CD14-positive monocyte (primary cell): ENCODE measurements at regions not wholly inside any gene's neighbourhood (a gene's known extent, or its start where the extent isn't known, plus 50 kb on each side); places are given as distances from the start of the nearest gene placed in this dataset.

Experiments used
- DNase-seq, 3 donors: peaks; one replicate each; pipeline ENCODE4 v3.0.0-alpha.2; 2011 to 2022
- H2AFZ ChIP-seq: 2 replicates; pipeline ENCODE4 v1.6.0; 2012; ENCODE audit warnings: mild to moderate bottlenecking, low read depth, low read length, inconsistent platforms; ENCODE audit not compliant: insufficient read depth, poor library complexity, severe bottlenecking
- H3K27ac ChIP-seq, 2 donors: 1 replicate in 1 of 2; 2 replicates in 1 of 2; pipeline ENCODE4 v1.5.1; 2012 to 2013; ENCODE audit warnings: low read length in 2 of 2, control low read depth in 1 of 2, inconsistent platforms in 1 of 2, low read depth in 1 of 2, mild to moderate bottlenecking in 1 of 2
- H3K27me3 ChIP-seq, 2 donors: one replicate each; pipeline versions ENCODE4 v1.6.0 to v1.6.1; 2011 to 2013; ENCODE audit warnings: low read length in 2 of 2; ENCODE audit not compliant: control insufficient read depth in 2 of 2, insufficient read depth in 2 of 2
- H3K36me3 ChIP-seq, 2 donors: replicated peaks in 1 of 2; 1 replicate in 1 of 2; 2 replicates in 1 of 2; pipeline versions ENCODE4 v1.5.1 to v1.6.1; 2012 to 2013; ENCODE audit warnings: low read length in 2 of 2, control low read depth in 1 of 2, inconsistent platforms in 1 of 2, mild to moderate bottlenecking in 1 of 2; ENCODE audit not compliant: insufficient read depth in 2 of 2, control insufficient read depth in 1 of 2
- H3K4me1 ChIP-seq, 2 donors: 1 replicate in 1 of 2; 2 replicates in 1 of 2; pipeline versions ENCODE4 v1.5.1 to v1.6.1; 2012 to 2013; ENCODE audit warnings: low read length in 2 of 2, control low read depth in 1 of 2, inconsistent platforms in 1 of 2, mild to moderate bottlenecking in 1 of 2, moderate library complexity in 1 of 2; ENCODE audit not compliant: insufficient read depth in 2 of 2, control insufficient read depth in 1 of 2
- H3K4me2 ChIP-seq: replicated peaks from 2 replicates; pipeline ENCODE3; 2012; ENCODE audit warnings: low read length, moderate library complexity, mild to moderate bottlenecking; ENCODE audit not compliant: poor library complexity, severe bottlenecking; ENCODE audit errors: extremely low read depth
- H3K4me3 ChIP-seq, 3 experiments: fragments of 200-600 bp in 1 of 3; sonication (generic) in 1 of 3; replicated peaks in 1 of 3; 1 replicate in 2 of 3; 2 replicates in 1 of 3; pipeline ENCODE4 v1.5.1; 2011 to 2013; ENCODE audit warnings: low read length in 3 of 3, mild to moderate bottlenecking in 3 of 3, control low read depth in 2 of 3, low read depth in 2 of 3, inconsistent platforms in 1 of 3, moderate library complexity in 1 of 3
- H3K79me2 ChIP-seq: 2 replicates; pipeline ENCODE4 v1.6.0; 2012; ENCODE audit warnings: mild to moderate bottlenecking, control low read depth, inconsistent platforms, low read length, moderate library complexity; ENCODE audit not compliant: insufficient read depth
- H3K9ac ChIP-seq: 2 replicates; pipeline ENCODE4 v1.6.0; 2017; ENCODE audit warnings: low read length, mild to moderate bottlenecking; ENCODE audit not compliant: insufficient read depth, poor library complexity, severe bottlenecking
- H3K9me3 ChIP-seq, 2 donors: replicated peaks in 1 of 2; 1 replicate in 1 of 2; 2 replicates in 1 of 2; pipeline versions ENCODE4 v1.5.1 to v1.6.1; 2012 to 2013; ENCODE audit warnings: low read length in 2 of 2, control low read depth in 1 of 2; ENCODE audit not compliant: control insufficient read depth in 1 of 2, insufficient read depth in 1 of 2
- H4K20me1 ChIP-seq: 2 replicates; pipeline ENCODE4 v1.6.0; 2012; ENCODE audit warnings: mild to moderate bottlenecking, low read length, control low read depth, moderate library complexity; ENCODE audit not compliant: insufficient read depth
- H3K27ac Mint-ChIP-seq, 7 donors: one replicate each; pipeline ENCODE4 v1.8.0; 2020; ENCODE audit warnings: mild to moderate bottlenecking in 7 of 7, mixed read lengths in 7 of 7, moderate library complexity in 6 of 7, inconsistent platforms in 2 of 7
- H3K27me3 Mint-ChIP-seq, 3 donors: one replicate each; pipeline ENCODE4 v1.8.0; 2021 to 2022; ENCODE audit warnings: low read depth in 3 of 3, mild to moderate bottlenecking in 3 of 3, mixed read lengths in 3 of 3, moderate library complexity in 3 of 3, inconsistent platforms in 1 of 3
- H3K36me3 Mint-ChIP-seq, 2 donors: one replicate each; pipeline ENCODE4 v1.8.0; 2020; ENCODE audit warnings: mixed read lengths in 2 of 2, inconsistent platforms in 1 of 2, mild to moderate bottlenecking in 1 of 2
- H3K4me1 Mint-ChIP-seq: one replicate; pipeline ENCODE4 v1.8.0; 2020; ENCODE audit warnings: mild to moderate bottlenecking, mixed read lengths
- H3K4me3 Mint-ChIP-seq, 2 donors: one replicate each; pipeline ENCODE4 v1.8.0; 2020; ENCODE audit warnings: mild to moderate bottlenecking in 2 of 2, mixed read lengths in 2 of 2, moderate library complexity in 1 of 2
- H3K9me3 Mint-ChIP-seq, 7 donors: one replicate each; pipeline ENCODE4 v1.8.0; 2020 to 2022; ENCODE audit warnings: mixed read lengths in 7 of 7, mild to moderate bottlenecking in 6 of 7, moderate library complexity in 6 of 7, inconsistent platforms in 2 of 7
- WGBS: methylation state at CpG from one replicate; pipeline ENCODE4 v1.1.5; 2013; ENCODE audit warnings: missing lambda C conversion rate; ENCODE audit not compliant: insufficient coverage; 5-methylcytosine and 5-hydroxymethylcytosine counted together
- intact Hi-C, 2 donors: fragments of 100-400 bp; cut with micrococcal nuclease; formaldehyde crosslinking; loops; one replicate each; pipeline versions ENCODE4 v1.15.0 to v1.15.1; 2023
- TF ChIP-seq, protein P1 (sequence below): fragments of 200-600 bp; IDR thresholded peaks from one replicate; pipeline ENCODE4 v1.8.0; 2022; ENCODE audit warnings: antibody characterized with exemption, mild to moderate bottlenecking

DNA sequence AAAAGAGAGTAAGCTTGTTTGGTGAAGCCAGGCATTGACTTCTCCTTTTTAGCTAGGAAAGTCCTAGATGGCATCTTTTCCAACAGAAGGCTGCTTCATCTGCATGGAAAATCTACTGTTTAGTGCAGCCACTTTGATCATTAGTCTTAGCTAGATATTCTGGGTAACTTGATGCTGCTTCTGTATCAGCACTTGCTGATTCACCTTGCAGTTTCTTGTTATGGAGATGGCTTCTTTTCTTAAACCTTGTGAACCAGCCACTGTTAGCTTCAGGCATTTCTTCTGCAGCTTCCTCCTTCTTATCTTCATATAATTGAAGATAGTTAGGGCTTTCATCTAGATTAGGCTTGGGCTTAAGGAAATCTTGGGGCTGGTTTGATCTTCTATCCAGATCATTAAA is 639.7 kb downstream of the TDRD15 start:
- no peak overlapping the region for H2AFZ ChIP-seq
- TF ChIP-seq, protein P1, sequence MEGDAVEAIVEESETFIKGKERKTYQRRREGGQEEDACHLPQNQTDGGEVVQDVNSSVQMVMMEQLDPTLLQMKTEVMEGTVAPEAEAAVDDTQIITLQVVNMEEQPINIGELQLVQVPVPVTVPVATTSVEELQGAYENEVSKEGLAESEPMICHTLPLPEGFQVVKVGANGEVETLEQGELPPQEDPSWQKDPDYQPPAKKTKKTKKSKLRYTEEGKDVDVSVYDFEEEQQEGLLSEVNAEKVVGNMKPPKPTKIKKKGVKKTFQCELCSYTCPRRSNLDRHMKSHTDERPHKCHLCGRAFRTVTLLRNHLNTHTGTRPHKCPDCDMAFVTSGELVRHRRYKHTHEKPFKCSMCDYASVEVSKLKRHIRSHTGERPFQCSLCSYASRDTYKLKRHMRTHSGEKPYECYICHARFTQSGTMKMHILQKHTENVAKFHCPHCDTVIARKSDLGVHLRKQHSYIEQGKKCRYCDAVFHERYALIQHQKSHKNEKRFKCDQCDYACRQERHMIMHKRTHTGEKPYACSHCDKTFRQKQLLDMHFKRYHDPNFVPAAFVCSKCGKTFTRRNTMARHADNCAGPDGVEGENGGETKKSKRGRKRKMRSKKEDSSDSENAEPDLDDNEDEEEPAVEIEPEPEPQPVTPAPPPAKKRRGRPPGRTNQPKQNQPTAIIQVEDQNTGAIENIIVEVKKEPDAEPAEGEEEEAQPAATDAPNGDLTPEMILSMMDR = no peak
- no peaks in the 10 kb centered on the region for H3K79me2 ChIP-seq
- intact Hi-C loops = no loop called here
- H3K27me3 ChIP-seq = no peaks in the 10 kb centered on the region
- Mint-ChIP-seq H3K4me3 (no peak overlapping the region), H3K27me3 (no peaks in the 10 kb centered on the region), H3K27ac (no peak overlapping the region), H3K9me3 (peaks cover 0 to 6% (median 2%) of the 10 kb centered on the region in 7 donors), H3K36me3 (no peaks in the 10 kb centered on the region), H3K4me1 (no peaks in the 10 kb centered on the region)
- no peak overlapping the region for H3K4me2 ChIP-seq
- no peaks in the 10 kb centered on the region for H3K36me3 ChIP-seq
- H3K27ac ChIP-seq = no peak overlapping the region
- peaks cover 0 to 3% of the 10 kb centered on the region in 2 donors for H3K9me3 ChIP-seq
- DNase-seq = no peak
- H3K9ac ChIP-seq = no peak overlapping the region
- H3K4me1 ChIP-seq = no peaks in the 10 kb centered on the region
- no peak overlapping the region for H3K4me3 ChIP-seq
- H4K20me1 ChIP-seq = no peaks in the 10 kb centered on the region

GRCh38 chr2:21770787-21771186 is 647.0 kb downstream of the TDRD15 start:
- Histone ChIP-seq H3K27me3 (no peaks in the 10 kb centered on the region), H2AFZ (no peak overlapping the region), H3K9me3 (no peaks in the 10 kb centered on the region), H3K36me3 (no peaks in the 10 kb centered on the region), H3K4me2 (no peak overlapping the region), H3K27ac (no peak overlapping the region), H4K20me1 (no peaks in the 10 kb centered on the region), H3K79me2 (no peaks in the 10 kb centered on the region), H3K4me1 (no peaks in the 10 kb centered on the region), H3K9ac (no peak overlapping the region), H3K4me3 (no peak overlapping the region)
- no peaks in the 10 kb centered on the region for H3K4me1 Mint-ChIP-seq
- H3K36me3 Mint-ChIP-seq = no peaks in the 10 kb centered on the region
- TF ChIP-seq, protein P1 = no peak
- intact Hi-C loops = no loop called here
- H3K27me3 Mint-ChIP-seq = no peaks in the 10 kb centered on the region
- 100% methylated on average over 1 of the region's 1 CpG for WGBS
- H3K9me3 Mint-ChIP-seq = peaks cover 0 to 6% (median 0%) of the 10 kb centered on the region in 7 donors
- H3K27ac Mint-ChIP-seq = no peak overlapping the region
- no peak overlapping the region for H3K4me3 Mint-ChIP-seq
- DNase-seq = no peak
